ENCODE measurements at regions not wholly inside any gene's neighbourhood (a gene's known extent, or its start where the extent isn't known, plus 50 kb on each side); places are given as distances from the start of the nearest gene placed in this dataset.

GRCh38 chr12:24565300-24565699 is 383.6 kb downstream of the BCAT1 start:
- CTCF ChIA-PET = no interaction called here
- H3K4me1 Mint-ChIP-seq = peaks cover 22% of the 10 kb centered on the region
- POLR2A ChIA-PET = no interaction called here
- H3K27ac Mint-ChIP-seq = no peak overlapping the region
- H3K9me3 Mint-ChIP-seq = no peaks in the 10 kb centered on the region
- no peaks in the 10 kb centered on the region for H3K36me3 Mint-ChIP-seq (ENCODE audit: low read depth)
- peaks cover 56% of the 10 kb centered on the region for H3K27me3 Mint-ChIP-seq
- no peak overlapping the region for H3K4me3 Mint-ChIP-seq
- DNase-seq = no peak

- peaks cover 22% of the 10 kb centered on the region for H3K4me1 Mint-ChIP-seq
- H3K36me3 Mint-ChIP-seq (ENCODE audit: low read depth) = no peaks in the 10 kb centered on the region
- ChIA-PET CTCF (interaction anchor here (1.2 kb wide), 1 partner anchor 11 kb away, joined by 3 read pairs; no protein-coding TSS in a partner anchor), POLR2A (no interaction called here)
- no peaks in the 10 kb centered on the region for H3K9me3 Mint-ChIP-seq
- H3K27me3 Mint-ChIP-seq = peaks cover 65% of the 10 kb centered on the region
- no peak overlapping the region for H3K27ac Mint-ChIP-seq
- peak overlapping the region; percentile 83 for H3K4me3 Mint-ChIP-seq
- DNase-seq = no peak
Observed at GRCh38 chr12:24562771-24563431, 386.0 kb downstream of the BCAT1 start.

DNA sequence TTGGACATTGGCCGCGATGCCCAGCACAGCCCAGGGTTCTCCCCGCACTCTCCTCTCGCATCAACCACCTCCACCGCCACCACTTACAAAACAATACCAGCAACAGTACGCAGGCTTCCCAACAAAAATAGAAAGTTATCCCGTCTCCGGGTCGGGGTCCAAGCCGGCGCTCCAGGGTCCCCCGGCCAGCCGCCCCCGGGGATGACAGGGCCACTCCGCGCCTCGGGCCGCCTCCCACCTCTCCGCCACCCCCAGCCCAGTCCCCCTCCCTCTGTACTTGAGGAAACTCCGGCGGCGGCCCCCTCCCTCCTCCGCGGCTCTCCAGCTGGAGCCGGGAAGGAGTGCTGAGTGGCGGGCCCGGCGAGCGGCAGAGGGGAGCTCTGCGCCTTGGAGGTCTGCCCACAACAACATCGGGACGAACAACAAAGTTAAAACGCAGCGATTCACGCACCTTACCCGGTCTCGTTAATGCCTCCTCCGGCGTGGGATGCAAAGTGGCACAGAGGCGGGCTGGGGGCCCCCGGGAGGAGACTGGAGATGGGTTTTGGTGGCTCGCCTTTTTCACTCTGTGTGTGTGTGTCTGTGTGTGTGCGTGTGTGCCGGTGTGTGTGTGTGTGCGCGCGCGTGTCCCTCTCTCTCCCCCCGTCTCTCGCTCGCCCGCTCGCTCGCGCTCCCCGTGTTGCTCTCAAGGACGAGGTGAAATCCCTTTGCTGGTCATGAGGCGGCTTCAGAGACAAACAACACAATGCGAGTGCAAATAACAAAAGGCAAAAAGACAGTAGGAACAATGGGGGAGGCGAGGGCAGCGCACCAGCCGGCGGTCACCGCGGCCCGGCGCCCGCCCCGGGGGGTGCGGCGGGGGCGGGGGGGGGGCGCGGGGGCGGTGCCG is 386.8 kb downstream of the BCAT1 start:
- CTCF ChIA-PET = interaction anchor here (0.6 to 1.1 kb wide), 2 partner anchors 216 to 235 kb away, joined by 3 read pairs; no protein-coding TSS in a partner anchor

GRCh38 chr12:24561411-24561871 is 387.5 kb downstream of the BCAT1 start:
- Mint-ChIP-seq H3K4me1 (peaks cover 22% of the 10 kb centered on the region), H3K9me3 (no peaks in the 10 kb centered on the region), H3K36me3 (ENCODE audit: low read depth) (no peaks in the 10 kb centered on the region), H3K27me3 (peaks cover 61% of the 10 kb centered on the region), H3K4me3 (peak overlapping the region; percentile 83), H3K27ac (no peak overlapping the region)
- DNase-seq = no peak
- CTCF ChIA-PET = interaction anchor here (1.1 kb wide), 1 partner anchor 217 kb away, joined by 3 read pairs; no protein-coding TSS in a partner anchor
- POLR2A ChIA-PET = no interaction called here

More for the DNA sequence above, 386.8 kb downstream of the BCAT1 start:
- Mint-ChIP-seq H3K27ac (no peak overlapping the region), H3K27me3 (peaks cover 61% of the 10 kb centered on the region), H3K9me3 (no peaks in the 10 kb centered on the region), H3K4me1 (peaks cover 22% of the 10 kb centered on the region), H3K4me3 (peak overlapping the region; percentile 83), H3K36me3 (ENCODE audit: low read depth) (no peaks in the 10 kb centered on the region)
- POLR2A ChIA-PET = no interaction called here
- DNase-seq = no peak

- peak overlapping the region; percentile 83 for H3K4me3 Mint-ChIP-seq
- POLR2A ChIA-PET = no interaction called here
Observed at GRCh38 chr12:24560831-24561271, 388.1 kb downstream of the BCAT1 start.

DNA sequence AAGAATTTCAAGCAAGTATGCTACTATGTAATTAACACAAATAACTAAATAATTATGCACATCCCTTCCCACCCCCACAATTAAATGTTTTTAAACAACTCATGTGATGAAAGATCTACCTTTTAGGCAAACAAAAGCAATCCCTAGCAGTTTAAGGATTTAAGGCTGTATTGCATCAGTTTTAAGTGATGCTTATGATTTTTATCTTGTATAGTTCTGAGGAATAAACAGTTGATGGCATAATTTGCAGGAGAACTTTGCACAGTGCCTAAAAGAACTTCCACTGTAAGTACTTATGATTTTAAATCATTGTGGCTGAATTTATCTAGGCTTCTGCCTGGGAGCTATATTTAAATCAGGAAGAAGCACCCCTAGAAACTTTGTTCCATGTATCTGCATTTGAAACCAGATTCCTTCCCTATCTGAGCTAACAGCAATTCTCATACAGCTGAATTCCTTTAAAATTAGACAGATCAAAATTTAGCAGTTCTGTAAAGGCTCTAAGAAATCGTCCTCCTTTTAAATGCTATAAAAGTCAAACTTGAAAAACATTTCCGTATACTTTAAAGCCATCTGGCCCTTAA is 388.6 kb downstream of the BCAT1 start:
- ChIA-PET CTCF (no interaction called here), POLR2A (no interaction called here)
- Mint-ChIP-seq H3K9me3 (no peaks in the 10 kb centered on the region), H3K27ac (no peak overlapping the region), H3K27me3 (peaks cover 56% of the 10 kb centered on the region), H3K4me3 (no peak overlapping the region), H3K4me1 (peaks cover 22% of the 10 kb centered on the region), H3K36me3 (ENCODE audit: low read depth) (no peaks in the 10 kb centered on the region)
- DNase-seq = no peak

More at GRCh38 chr12:24560831-24561271, 388.1 kb downstream of the BCAT1 start:
- DNase-seq = no peak
- Mint-ChIP-seq H3K27ac (no peak overlapping the region), H3K9me3 (no peaks in the 10 kb centered on the region), H3K36me3 (ENCODE audit: low read depth) (no peaks in the 10 kb centered on the region), H3K4me1 (peaks cover 22% of the 10 kb centered on the region), H3K27me3 (peaks cover 60% of the 10 kb centered on the region)
- CTCF ChIA-PET = interaction anchor here (1.1 kb wide), 1 partner anchor 218 kb away, joined by 3 read pairs; no protein-coding TSS in a partner anchor

- H3K27me3 Mint-ChIP-seq = peaks cover 34% of the 10 kb centered on the region
- CTCF ChIA-PET = no interaction called here
Observed at GRCh38 chr12:24557738-24558137, 391.2 kb downstream of the BCAT1 start.

GRCh38 chr12:24555730-24556129 is 393.2 kb downstream of the BCAT1 start:
- CTCF ChIA-PET = no interaction called here
- Mint-ChIP-seq H3K9me3 (peaks cover 3% of the 10 kb centered on the region), H3K4me1 (no peaks in the 10 kb centered on the region), H3K4me3 (no peak overlapping the region), H3K27me3 (peaks cover 17% of the 10 kb centered on the region), H3K36me3 (ENCODE audit: low read depth) (no peaks in the 10 kb centered on the region), H3K27ac (no peak overlapping the region)
- DNase-seq = no peak
- POLR2A ChIA-PET = no interaction called here

More at GRCh38 chr12:24557738-24558137, 391.2 kb downstream of the BCAT1 start:
- H3K36me3 Mint-ChIP-seq (ENCODE audit: low read depth) = no peaks in the 10 kb centered on the region
- POLR2A ChIA-PET = no interaction called here
- DNase-seq = no peak
- peaks cover 11% of the 10 kb centered on the region for H3K4me1 Mint-ChIP-seq
- H3K9me3 Mint-ChIP-seq = peaks cover 3% of the 10 kb centered on the region
- H3K27ac Mint-ChIP-seq = no peak overlapping the region
- H3K4me3 Mint-ChIP-seq = no peak overlapping the region

DNA sequence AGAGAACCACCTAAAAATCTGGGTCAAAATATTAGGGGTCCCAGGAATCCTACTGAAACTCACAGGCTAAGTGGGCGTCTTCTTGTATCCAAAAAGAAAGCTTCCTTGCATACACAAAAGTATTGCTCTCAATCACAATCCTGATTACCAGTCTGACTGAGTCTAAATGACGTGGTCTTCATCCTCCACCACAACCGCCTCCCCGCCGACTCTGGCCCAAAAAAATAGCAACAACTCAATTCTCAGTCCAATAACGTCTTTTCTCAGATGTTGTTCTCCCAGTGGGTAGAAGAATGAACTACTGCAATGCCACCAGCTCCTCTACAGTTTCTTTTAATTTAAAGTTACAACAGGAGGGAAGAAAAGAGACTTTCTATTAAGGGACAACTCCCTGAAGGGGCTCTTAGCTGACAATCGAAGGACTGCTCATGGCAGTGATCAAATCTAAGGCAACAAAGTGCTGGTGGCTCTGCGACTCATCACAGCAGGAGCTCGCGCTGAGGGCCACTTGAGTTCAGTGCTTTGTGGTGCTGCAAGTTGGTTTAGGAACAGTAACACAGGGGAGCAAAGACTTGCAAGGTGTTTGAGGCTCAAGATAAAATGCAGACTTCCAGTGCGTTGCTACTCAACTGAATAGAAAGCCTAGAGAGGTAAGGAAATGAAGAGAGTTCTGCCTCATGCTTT is 394.1 kb downstream of the BCAT1 start:
- ChIA-PET POLR2A (no interaction called here), CTCF (no interaction called here)
- Mint-ChIP-seq H3K27ac (no peak overlapping the region), H3K4me3 (no peak overlapping the region), H3K4me1 (no peaks in the 10 kb centered on the region), H3K27me3 (peaks cover 8% of the 10 kb centered on the region), H3K9me3 (peaks cover 3% of the 10 kb centered on the region), H3K36me3 (ENCODE audit: low read depth) (no peaks in the 10 kb centered on the region)
- DNase-seq = no peak

GRCh38 chr12:24553259-24553658 is 395.6 kb downstream of the BCAT1 start:
- no peaks in the 10 kb centered on the region for H3K36me3 Mint-ChIP-seq (ENCODE audit: low read depth)
- ChIA-PET CTCF (no interaction called here), POLR2A (no interaction called here)
- no peak overlapping the region for H3K4me3 Mint-ChIP-seq
- H3K27ac Mint-ChIP-seq = no peak overlapping the region
- H3K4me1 Mint-ChIP-seq = no peaks in the 10 kb centered on the region
- H3K27me3 Mint-ChIP-seq = no peaks in the 10 kb centered on the region
- DNase-seq = no peak
- H3K9me3 Mint-ChIP-seq = peaks cover 3% of the 10 kb centered on the region

DNA sequence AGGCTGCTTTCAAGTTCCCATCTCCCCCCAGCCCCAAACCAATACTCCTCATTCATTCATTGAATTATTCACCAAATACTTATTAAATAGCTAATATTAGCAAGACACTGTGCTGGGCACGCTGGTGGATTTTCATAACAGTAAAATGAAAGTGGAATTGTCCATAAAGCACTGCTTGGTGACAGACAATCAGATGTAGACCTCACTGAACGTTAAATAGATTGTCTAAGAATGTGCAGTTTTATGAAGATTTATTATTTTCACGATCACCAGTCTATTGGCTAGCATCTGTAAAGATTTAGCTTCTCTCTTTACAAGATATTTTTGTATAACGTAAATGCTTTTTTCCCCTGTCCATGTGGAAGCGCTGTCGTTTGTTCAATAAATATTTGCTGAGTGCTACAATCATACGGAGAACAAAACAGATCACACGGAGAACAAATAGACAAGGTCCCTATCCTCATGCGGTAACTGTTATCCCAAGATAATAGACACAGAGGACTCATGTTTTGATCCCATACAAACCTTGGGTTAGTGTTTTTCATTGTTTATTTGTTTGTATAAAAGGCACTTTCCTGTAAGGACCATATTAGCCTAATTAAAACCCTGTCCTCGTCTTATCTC is 397.6 kb downstream of the BCAT1 start:
- no peaks in the 10 kb centered on the region for H3K27me3 Mint-ChIP-seq
- no peak for DNase-seq
- ChIA-PET CTCF (interaction anchor here (0.6 kb wide), 1 partner anchor 18 kb away, joined by 3 read pairs; no protein-coding TSS in a partner anchor), POLR2A (no interaction called here)
- no peak overlapping the region for H3K27ac Mint-ChIP-seq
- H3K9me3 Mint-ChIP-seq = peaks cover 4% of the 10 kb centered on the region
- no peak overlapping the region for H3K4me3 Mint-ChIP-seq
- no peaks in the 10 kb centered on the region for H3K4me1 Mint-ChIP-seq
- H3K36me3 Mint-ChIP-seq (ENCODE audit: low read depth) = no peaks in the 10 kb centered on the region

DNA sequence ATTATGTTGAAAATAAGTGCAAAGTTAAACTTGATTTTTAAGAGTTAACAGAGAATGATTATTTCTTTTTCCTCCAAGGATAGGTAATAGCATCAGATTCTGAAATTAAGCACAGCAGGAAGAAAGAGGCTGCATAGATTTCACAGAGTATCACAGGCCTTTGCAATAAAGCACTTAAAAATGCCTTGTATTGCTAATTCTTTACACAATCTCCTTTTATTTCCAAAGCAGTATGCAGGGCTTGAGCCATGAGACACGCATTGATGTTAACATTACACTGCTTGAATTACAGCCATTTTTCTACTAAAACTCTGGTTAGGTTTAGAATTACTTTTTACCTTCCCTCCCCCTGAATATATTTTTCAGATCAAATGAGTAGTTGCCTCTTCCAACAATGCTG is 398.3 kb downstream of the BCAT1 start:
- no peak overlapping the region for H3K4me3 Mint-ChIP-seq
- no peaks in the 10 kb centered on the region for H3K27me3 Mint-ChIP-seq
- H3K4me1 Mint-ChIP-seq = no peaks in the 10 kb centered on the region
- POLR2A ChIA-PET = no interaction called here
- H3K27ac Mint-ChIP-seq = no peak overlapping the region
- H3K9me3 Mint-ChIP-seq = peaks cover 4% of the 10 kb centered on the region
- no peaks in the 10 kb centered on the region for H3K36me3 Mint-ChIP-seq (ENCODE audit: low read depth)
- CTCF ChIA-PET = interaction anchor here (0.6 kb wide), 1 partner anchor 17 kb away, joined by 3 read pairs; no protein-coding TSS in a partner anchor
- no peak for DNase-seq

All from activated CD4-positive, alpha-beta memory T cell treated with anti-CD3 and anti-CD28 coated beads, Interleukin-2, amount 10 ng/mL, durations not matched to agents 7 days and 5 days (primary cell).